H1 (cell line): ENCODE measurements at regions not wholly inside any gene's neighbourhood (a gene's known extent, or its start where the extent isn't known, plus 50 kb on each side); places are given as distances from the start of the nearest gene placed in this dataset.

ENCODE experiments used
- CBX5 ChIP-seq: fragments of 300-800, 300-1000 bp; sonication (generic); IDR thresholded peaks from 2 replicates; pipeline ENCODE4 v1.7.1; 2016; ENCODE audit warnings: antibody characterized with exemption, low read length, low read depth
- CTCF ChIP-seq, 3 experiments: IDR thresholded peaks; 1 replicate in 2 of 3; 2 replicates in 1 of 3; pipeline versions ENCODE4 v1.5.1 to v1.6.1; 2011; ENCODE audit warnings: low read length in 3 of 3, mild to moderate bottlenecking in 3 of 3, inconsistent platforms in 2 of 3, low read depth in 1 of 3, moderate library complexity in 1 of 3; ENCODE audit not compliant: insufficient read depth in 1 of 3; ENCODE audit errors: control extremely low read depth in 1 of 3
- EP300 ChIP-seq, 2 experiments: IDR thresholded peaks; 1 replicate in 1 of 2; 2 replicates in 1 of 2; pipeline ENCODE4 v1.6.1; 2011 to 2012; ENCODE audit warnings: low read depth in 2 of 2, low read length in 2 of 2, mild to moderate bottlenecking in 2 of 2, borderline replicate concordance in 1 of 2, inconsistent platforms in 1 of 2, moderate library complexity in 1 of 2
- EZH2 ChIP-seq: fragments of 200-600 bp; sonication (generic); IDR thresholded peaks from 2 replicates; pipeline ENCODE4 v1.7.1; 2012; ENCODE audit warnings: low read depth, mild to moderate bottlenecking, moderate library complexity, low read length, inconsistent platforms; ENCODE audit not compliant: severe bottlenecking
- HDAC2 ChIP-seq, 2 experiments: fragments of 300-600 bp in 1 of 2; sonication (generic) in 1 of 2; IDR thresholded peaks; 2 replicates each; pipeline ENCODE4 v1.6.1; 2011 to 2012; ENCODE audit warnings: low read depth in 2 of 2, low read length in 2 of 2, mild to moderate bottlenecking in 2 of 2, moderate library complexity in 2 of 2, borderline replicate concordance in 1 of 2, inconsistent platforms in 1 of 2
- MAFK ChIP-seq: IDR thresholded peaks from 2 replicates; pipeline ENCODE4 v1.6.1; 2012; ENCODE audit warnings: low read depth, mild to moderate bottlenecking, improper control_type of control experiment, low read length
- MAX ChIP-seq: IDR thresholded peaks from 2 replicates; pipeline ENCODE4 v1.6.1; 2012; ENCODE audit warnings: inconsistent platforms
- PHF8 ChIP-seq: fragments of 200-600 bp; sonication (generic); conservative IDR thresholded peaks from 2 replicates; pipeline ENCODE4 v1.7.1; 2012; ENCODE audit warnings: low read depth, mild to moderate bottlenecking, inconsistent platforms, low read length, moderate library complexity
- POLR2A ChIP-seq, 2 experiments: IDR thresholded peaks; 1 replicate in 1 of 2; 2 replicates in 1 of 2; pipeline ENCODE4 v1.6.1; 2011; ENCODE audit warnings: low read depth in 2 of 2, low read length in 2 of 2, mild to moderate bottlenecking in 2 of 2; ENCODE audit errors: control extremely low read depth in 1 of 2
- RFX5 ChIP-seq: IDR thresholded peaks from 2 replicates; pipeline ENCODE4 v1.6.1; 2011; ENCODE audit warnings: low read depth, low read length, improper control_type of control experiment, borderline replicate concordance
- SP1 ChIP-seq: IDR thresholded peaks from 2 replicates; pipeline ENCODE4 v1.6.1; 2011; ENCODE audit warnings: low read depth, low read length
- SUZ12 ChIP-seq: fragments of 200-600 bp; sonication (generic); IDR thresholded peaks from 2 replicates; pipeline ENCODE4 v1.6.1; 2012; ENCODE audit warnings: mild to moderate bottlenecking, inconsistent platforms, low read length, moderate library complexity, mixed read lengths

- TF ChIP-seq SP1 (no peak), CTCF (IDR thresholded peaks at IDR 0.05; ENCODE audit: control extremely low read depth in 1 of 3, insufficient read depth in 1 of 3, low read depth in 1 of 3, low read length in 3 of 3) (no peak), POLR2A (IDR thresholded peaks at IDR 0.05; ENCODE audit: control extremely low read depth in 1 of 2, low read depth in 2 of 2, low read length in 2 of 2) (no peak), RFX5 (no peak), HDAC2 (IDR thresholded peaks at IDR 0.05; ENCODE audit: borderline replicate concordance in 1 of 2, low read depth in 2 of 2, low read length in 2 of 2) (no peak), MAX (no peak), EP300 (IDR thresholded peaks at IDR 0.05; ENCODE audit: borderline replicate concordance in 1 of 2, low read depth in 2 of 2, low read length in 2 of 2) (no peak), EZH2 (no peak), MAFK (no peak), CBX5 (no peak), SUZ12 (no peak), PHF8 (no peak)
Measured at GRCh38 chr4:28548136-28548535, 1687.5 kb downstream of the STIM2 start.
